ENCODE measurements at regions not wholly inside any gene's neighbourhood (a gene's known extent, or its start where the extent isn't known, plus 50 kb on each side); places are given as distances from the start of the nearest gene placed in this dataset.

DNA sequence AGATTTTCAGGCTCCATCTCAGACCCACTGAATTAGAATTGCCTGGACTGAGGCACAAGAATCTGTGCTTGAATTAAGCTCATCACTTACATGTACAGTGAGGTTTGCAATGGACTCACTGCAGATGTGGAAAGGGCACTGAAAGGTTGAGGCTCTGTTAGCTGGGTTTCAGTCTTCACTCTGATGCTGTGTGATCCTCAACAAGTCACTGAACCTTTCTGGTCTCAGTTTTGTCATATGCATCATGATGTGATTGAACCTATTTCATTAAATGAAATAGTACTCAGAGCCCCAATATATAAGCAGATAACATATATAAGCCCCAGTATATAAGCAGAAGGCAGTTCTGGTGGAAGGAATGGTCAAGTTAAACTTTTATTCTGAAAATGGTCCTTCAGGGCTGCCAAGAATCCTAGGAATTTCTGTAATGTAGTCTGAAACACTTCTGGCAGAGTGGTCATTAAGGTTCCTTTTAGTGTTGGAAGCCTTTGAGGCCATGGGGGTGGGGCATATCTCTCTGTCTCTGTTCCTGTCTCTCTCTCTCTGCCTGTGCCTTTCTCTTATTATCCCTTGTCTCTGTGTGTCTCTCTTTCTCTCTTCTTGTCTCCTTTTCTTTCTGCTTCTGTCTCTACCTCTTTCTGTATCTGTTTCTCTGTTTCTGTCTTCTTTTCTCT is 110.4 kb downstream of the ADCYAP1 start:
- Histone ChIP-seq H3K27me3 (ENCODE audit: insufficient read depth, poor library complexity, severe bottlenecking) (no peaks in the 10 kb centered on the region), H3K27ac (replicated peaks) (no peak overlapping the region), H3K4me3 (replicated peaks; ENCODE audit: insufficient read depth, low read length) (no peak overlapping the region)
- TF ChIP-seq, protein P1, sequence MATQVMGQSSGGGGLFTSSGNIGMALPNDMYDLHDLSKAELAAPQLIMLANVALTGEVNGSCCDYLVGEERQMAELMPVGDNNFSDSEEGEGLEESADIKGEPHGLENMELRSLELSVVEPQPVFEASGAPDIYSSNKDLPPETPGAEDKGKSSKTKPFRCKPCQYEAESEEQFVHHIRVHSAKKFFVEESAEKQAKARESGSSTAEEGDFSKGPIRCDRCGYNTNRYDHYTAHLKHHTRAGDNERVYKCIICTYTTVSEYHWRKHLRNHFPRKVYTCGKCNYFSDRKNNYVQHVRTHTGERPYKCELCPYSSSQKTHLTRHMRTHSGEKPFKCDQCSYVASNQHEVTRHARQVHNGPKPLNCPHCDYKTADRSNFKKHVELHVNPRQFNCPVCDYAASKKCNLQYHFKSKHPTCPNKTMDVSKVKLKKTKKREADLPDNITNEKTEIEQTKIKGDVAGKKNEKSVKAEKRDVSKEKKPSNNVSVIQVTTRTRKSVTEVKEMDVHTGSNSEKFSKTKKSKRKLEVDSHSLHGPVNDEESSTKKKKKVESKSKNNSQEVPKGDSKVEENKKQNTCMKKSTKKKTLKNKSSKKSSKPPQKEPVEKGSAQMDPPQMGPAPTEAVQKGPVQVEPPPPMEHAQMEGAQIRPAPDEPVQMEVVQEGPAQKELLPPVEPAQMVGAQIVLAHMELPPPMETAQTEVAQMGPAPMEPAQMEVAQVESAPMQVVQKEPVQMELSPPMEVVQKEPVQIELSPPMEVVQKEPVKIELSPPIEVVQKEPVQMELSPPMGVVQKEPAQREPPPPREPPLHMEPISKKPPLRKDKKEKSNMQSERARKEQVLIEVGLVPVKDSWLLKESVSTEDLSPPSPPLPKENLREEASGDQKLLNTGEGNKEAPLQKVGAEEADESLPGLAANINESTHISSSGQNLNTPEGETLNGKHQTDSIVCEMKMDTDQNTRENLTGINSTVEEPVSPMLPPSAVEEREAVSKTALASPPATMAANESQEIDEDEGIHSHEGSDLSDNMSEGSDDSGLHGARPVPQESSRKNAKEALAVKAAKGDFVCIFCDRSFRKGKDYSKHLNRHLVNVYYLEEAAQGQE (IDR thresholded peaks at IDR 0.05; ENCODE audit: insufficient replicate concordance, low read depth), result no peak
- TF ChIP-seq POLR2AphosphoS5 (IDR thresholded peaks at IDR 0.05; ENCODE audit: low read depth), result no peak
- TF ChIP-seq, protein P2, sequence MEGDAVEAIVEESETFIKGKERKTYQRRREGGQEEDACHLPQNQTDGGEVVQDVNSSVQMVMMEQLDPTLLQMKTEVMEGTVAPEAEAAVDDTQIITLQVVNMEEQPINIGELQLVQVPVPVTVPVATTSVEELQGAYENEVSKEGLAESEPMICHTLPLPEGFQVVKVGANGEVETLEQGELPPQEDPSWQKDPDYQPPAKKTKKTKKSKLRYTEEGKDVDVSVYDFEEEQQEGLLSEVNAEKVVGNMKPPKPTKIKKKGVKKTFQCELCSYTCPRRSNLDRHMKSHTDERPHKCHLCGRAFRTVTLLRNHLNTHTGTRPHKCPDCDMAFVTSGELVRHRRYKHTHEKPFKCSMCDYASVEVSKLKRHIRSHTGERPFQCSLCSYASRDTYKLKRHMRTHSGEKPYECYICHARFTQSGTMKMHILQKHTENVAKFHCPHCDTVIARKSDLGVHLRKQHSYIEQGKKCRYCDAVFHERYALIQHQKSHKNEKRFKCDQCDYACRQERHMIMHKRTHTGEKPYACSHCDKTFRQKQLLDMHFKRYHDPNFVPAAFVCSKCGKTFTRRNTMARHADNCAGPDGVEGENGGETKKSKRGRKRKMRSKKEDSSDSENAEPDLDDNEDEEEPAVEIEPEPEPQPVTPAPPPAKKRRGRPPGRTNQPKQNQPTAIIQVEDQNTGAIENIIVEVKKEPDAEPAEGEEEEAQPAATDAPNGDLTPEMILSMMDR (IDR thresholded peaks at IDR 0.05; ENCODE audit: insufficient read depth, low read length), result no peak
- no peak for TF ChIP-seq SPI1 (IDR thresholded peaks at IDR 0.05; ENCODE audit: borderline replicate concordance, low read depth)
- no peak for TF ChIP-seq GABPA (IDR thresholded peaks at IDR 0.05; ENCODE audit: low read depth)
- no peak for DNase-seq (ENCODE audit: low read depth in 1 of 2, low spot score in 1 of 2)

DNA sequence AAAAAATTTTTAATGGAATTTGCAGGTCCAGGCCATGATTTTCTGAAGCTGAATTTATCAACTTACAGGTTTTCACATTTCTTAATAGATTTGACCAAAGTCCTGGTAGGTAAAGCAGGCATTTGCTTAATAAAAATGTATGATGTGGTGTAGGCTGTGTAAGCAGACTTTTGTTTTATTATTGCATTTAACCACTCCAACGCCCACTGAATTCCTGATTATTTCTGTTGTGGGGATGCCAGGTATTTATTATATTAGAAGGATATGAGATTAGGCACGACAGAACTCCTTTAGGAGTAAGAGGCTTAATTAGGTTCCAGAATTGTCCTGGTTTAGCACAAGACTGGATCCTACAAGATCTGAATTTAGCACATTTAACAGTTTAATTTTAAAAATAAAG is 111.1 kb downstream of the ADCYAP1 start:
- Histone ChIP-seq H3K27ac (replicated peaks) (no peak overlapping the region), H3K4me3 (replicated peaks; ENCODE audit: insufficient read depth, low read length) (no peak overlapping the region), H3K27me3 (ENCODE audit: insufficient read depth, poor library complexity, severe bottlenecking) (no peaks in the 10 kb centered on the region)
- TF ChIP-seq, protein P1 (IDR thresholded peaks at IDR 0.05; ENCODE audit: insufficient replicate concordance, low read depth), result no peak
- no peak for TF ChIP-seq GABPA (IDR thresholded peaks at IDR 0.05; ENCODE audit: low read depth)
- TF ChIP-seq SPI1 (IDR thresholded peaks at IDR 0.05; ENCODE audit: borderline replicate concordance, low read depth), result no peak
- TF ChIP-seq, protein P2 (IDR thresholded peaks at IDR 0.05; ENCODE audit: insufficient read depth, low read length), result no peak
- TF ChIP-seq POLR2AphosphoS5 (IDR thresholded peaks at IDR 0.05; ENCODE audit: low read depth), result no peak
- no peak for DNase-seq (ENCODE audit: low read depth in 1 of 2, low spot score in 1 of 2)

DNA sequence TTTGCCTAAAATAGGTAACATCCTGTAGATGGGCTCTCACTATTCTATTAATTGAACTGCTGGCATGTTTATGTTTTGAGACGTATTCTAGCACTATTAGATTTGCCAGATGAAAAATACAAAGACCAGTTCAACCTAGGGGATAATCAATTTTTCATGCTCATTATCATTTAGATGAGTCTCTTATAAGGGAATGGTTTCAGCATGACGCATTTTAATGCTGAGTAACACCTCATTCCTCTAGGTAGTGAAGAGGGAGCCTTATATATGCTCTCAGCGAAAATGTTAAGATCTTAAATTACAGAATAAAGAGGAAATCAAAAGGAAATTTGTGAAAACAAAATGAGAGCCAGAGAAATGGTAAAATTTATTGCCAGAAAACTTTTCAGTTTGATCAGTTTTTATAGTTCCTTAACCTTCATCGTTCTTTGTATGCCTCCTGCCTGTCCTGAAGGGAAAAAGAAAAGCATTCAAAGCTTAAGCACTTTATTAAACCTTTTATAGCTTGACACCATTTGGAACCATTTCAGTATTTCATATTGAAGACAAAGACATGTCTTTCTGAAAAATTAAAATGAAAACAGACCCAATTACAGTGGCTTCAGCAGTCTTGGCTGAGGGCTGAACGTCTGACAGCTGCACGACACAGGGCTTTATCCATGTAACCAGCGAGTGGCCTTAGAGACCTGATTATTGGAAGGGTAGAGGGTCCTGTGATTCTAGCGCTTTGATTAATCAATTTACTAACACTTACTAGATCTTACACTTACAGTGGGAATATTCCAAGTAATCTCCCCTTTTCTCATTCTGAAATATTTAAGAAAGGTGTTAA is 112.8 kb downstream of the ADCYAP1 start:
- no peak overlapping the region for H3K4me3 ChIP-seq (replicated peaks; ENCODE audit: insufficient read depth, low read length)
- TF ChIP-seq POLR2AphosphoS5 (IDR thresholded peaks at IDR 0.05; ENCODE audit: low read depth) (no peak), SPI1 (IDR thresholded peaks at IDR 0.05; ENCODE audit: borderline replicate concordance, low read depth) (no peak), GABPA (IDR thresholded peaks at IDR 0.05; ENCODE audit: low read depth) (no peak)
- TF ChIP-seq, protein P1 (IDR thresholded peaks at IDR 0.05; ENCODE audit: insufficient replicate concordance, low read depth), result no peak
- TF ChIP-seq, protein P2 (IDR thresholded peaks at IDR 0.05; ENCODE audit: insufficient read depth, low read length), result no peak
- H3K27ac ChIP-seq (replicated peaks), result no peak overlapping the region
- DNase-seq (ENCODE audit: low read depth in 1 of 2, low spot score in 1 of 2), result no peak
- peaks cover 1% of the 10 kb centered on the region for H3K27me3 ChIP-seq (ENCODE audit: insufficient read depth, poor library complexity, severe bottlenecking)

Measured in HL-60 (cell line).